Kidney (tissue), 13 donors: ENCODE measurements at regions not wholly inside any gene's neighbourhood (a gene's known extent, or its start where the extent isn't known, plus 50 kb on each side); places are given as distances from the start of the nearest gene placed in this dataset.
A peak's percentile ranks its signal among the peaks of the same experiment; 100 is the strongest.

Experiments
- DNase-seq, 5 donors: peaks; one replicate each; pipeline ENCODE4 v3.0.0-alpha.2; 2013 to 2020
- FAIRE-seq: peaks from 2 replicates; lab custom pipeline; 2012; peaks lifted over from hg19 to GRCh38; lab: Jason Lieb, UNC
- H3K27ac ChIP-seq, 2 donors: one replicate each; pipeline ENCODE4 v1.7.0; 2013; ENCODE audit warnings: low read depth in 2 of 2, low read length in 2 of 2, inconsistent platforms in 1 of 2
- H3K27me3 ChIP-seq: one replicate; pipeline ENCODE4 v1.7.1; 2013; ENCODE audit warnings: low read length, inconsistent platforms; ENCODE audit not compliant: control insufficient read depth, insufficient read depth
- H3K36me3 ChIP-seq, 3 donors: one replicate each; pipeline versions ENCODE4 v1.7.0 to v1.7.1; 2013; ENCODE audit warnings: low read length in 3 of 3, control low read depth in 1 of 3, inconsistent platforms in 1 of 3; ENCODE audit not compliant: insufficient read depth in 3 of 3, control insufficient read depth in 2 of 3
- H3K4me1 ChIP-seq, 3 donors: one replicate each; pipeline versions ENCODE4 v1.7.0 to v1.7.1; 2013; ENCODE audit warnings: low read length in 3 of 3, inconsistent platforms in 1 of 3, low read depth in 1 of 3; ENCODE audit not compliant: control insufficient read depth in 2 of 3, insufficient read depth in 2 of 3
- H3K4me3 ChIP-seq, 3 donors: one replicate each; pipeline versions ENCODE4 v1.7.0 to v1.8.1; 2013; ENCODE audit warnings: low read length in 3 of 3, control low read depth in 1 of 3, inconsistent platforms in 1 of 3
- H3K9ac ChIP-seq, 3 donors: one replicate each; pipeline versions ENCODE4 v1.7.0 to v1.7.1; 2013; ENCODE audit warnings: low read length in 3 of 3, control low read depth in 1 of 3, inconsistent platforms in 1 of 3
- H3K9me3 ChIP-seq, 3 donors: one replicate each; pipeline versions ENCODE4 v1.7.0 to v1.7.1; 2013; ENCODE audit warnings: low read length in 3 of 3, control low read depth in 1 of 3, inconsistent platforms in 1 of 3; ENCODE audit not compliant: control insufficient read depth in 2 of 3, insufficient read depth in 1 of 3
- CTCF ChIP-seq: IDR thresholded peaks from 3 replicates; pipeline ENCODE4 v1.5.1; 2012; ENCODE audit warnings: mild to moderate bottlenecking, moderate library complexity, borderline replicate concordance; ENCODE audit not compliant: insufficient read depth; ENCODE audit errors: extremely low read depth
- intact Hi-C: fragments of 100-400 bp; cut with DNase I; formaldehyde crosslinking; loops from one replicate; pipeline ENCODE4 v1.11.1; 2022
- donor health status: control.
- donor health status: control.
- donor health status: control.
- donor health status: control.
- donor health status: control.
- donor health status: DM: yes; HTN: yes; CAD: no.
- donor health status: Normal renal cell carcinoma (clear cell type).

DNA sequence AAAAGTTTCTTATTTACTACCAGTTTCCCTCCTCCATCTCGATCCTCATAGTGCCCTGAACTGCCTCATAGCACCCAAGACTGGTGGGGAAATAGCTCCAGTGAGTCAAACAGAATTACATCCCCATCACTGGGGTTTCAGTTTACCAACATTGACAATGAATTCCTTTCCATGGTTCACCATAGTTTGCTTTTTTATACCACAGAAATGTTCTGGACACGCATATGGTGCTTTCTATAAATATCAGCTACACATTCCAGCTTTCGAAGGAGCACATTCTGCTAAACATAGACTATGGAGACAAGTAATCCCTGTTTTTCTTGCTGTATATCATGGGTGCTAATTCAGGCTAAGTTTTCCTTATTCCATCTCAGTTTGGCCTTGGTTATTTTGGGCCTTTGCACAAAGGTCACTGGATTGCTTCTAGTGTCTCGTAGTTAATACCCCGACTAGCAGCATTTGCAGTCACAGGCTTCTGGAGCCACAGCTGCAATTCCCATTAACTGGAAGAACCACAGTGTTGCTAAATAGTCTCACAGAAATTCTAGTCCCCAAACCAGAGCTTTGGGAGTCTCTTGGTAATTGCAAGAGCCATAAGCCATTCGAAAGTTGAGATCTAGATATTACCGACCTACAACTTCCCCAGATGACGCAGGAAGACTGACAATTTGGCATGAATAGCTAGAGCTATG is 53.4 kb upstream of the TRPC3 start:
- H3K4me1 ChIP-seq, result no peaks in the 10 kb centered on the region
- no peaks in the 10 kb centered on the region for H3K36me3 ChIP-seq
- FAIRE-seq (no peak), DNase-seq (no peak)
- H3K9me3 ChIP-seq, result no peaks in the 10 kb centered on the region
- H3K27me3 ChIP-seq, result no peaks in the 10 kb centered on the region
- H3K4me3 ChIP-seq, result no peak overlapping the region
- H3K27ac ChIP-seq, result no peak overlapping the region
- no peak overlapping the region for H3K9ac ChIP-seq
- TF ChIP-seq CTCF, result no peak
- intact Hi-C loops, result no loop called here

DNA sequence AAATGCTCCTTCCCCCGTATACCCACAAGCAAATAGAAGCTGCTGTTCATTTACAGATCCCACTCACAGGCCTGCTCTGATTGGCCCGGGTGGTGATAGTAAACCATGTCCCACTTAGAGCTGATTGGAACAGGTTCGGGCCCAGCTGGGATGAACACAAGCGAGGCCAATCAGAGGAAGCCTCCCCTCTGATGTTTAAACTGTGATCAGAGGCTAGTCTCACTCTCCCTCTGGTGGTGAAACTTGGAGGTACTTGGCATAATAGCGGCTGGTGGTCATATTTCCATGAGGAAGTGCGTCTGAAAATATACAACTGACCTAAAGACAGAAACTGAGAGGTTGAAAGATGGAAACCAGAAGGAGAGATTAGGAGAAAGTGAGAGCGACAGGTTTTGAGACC is 51.5 kb upstream of the TRPC3 start:
- no peak overlapping the region for H3K9ac ChIP-seq
- no peaks in the 10 kb centered on the region for H3K27me3 ChIP-seq
- no peak overlapping the region for H3K4me3 ChIP-seq
- no peaks in the 10 kb centered on the region for H3K36me3 ChIP-seq
- no peak for FAIRE-seq
- intact Hi-C loops, result no loop called here
- H3K9me3 ChIP-seq, result no peaks in the 10 kb centered on the region
- peak in 1 of 5 donors; percentile 15 for DNase-seq
- H3K4me1 ChIP-seq, result no peaks in the 10 kb centered on the region
- TF ChIP-seq CTCF, result no peak
- no peak overlapping the region for H3K27ac ChIP-seq
